ENCODE measurements at regions not wholly inside any gene's neighbourhood (a gene's known extent, or its start where the extent isn't known, plus 50 kb on each side); places are given as distances from the start of the nearest gene placed in this dataset.

DNA sequence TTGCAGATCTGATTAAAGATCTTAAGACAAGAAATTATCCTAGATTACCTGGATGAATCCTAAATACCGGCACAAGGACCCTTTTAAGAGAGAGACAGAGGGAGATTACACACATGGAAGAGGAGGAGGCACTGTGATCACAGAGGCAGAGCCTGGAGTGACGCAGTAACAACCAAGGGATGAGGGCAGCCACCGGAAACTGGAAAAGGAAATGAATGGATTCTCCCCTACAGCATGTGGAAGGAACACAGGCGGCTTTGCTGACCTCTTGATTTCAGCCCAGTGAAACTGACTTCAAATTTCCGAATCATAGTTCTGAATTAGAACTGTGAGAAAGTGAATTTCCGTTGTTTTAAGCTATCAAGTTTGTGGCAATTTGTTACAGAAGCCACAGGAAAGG lies 50.2 kb upstream of the IVNS1ABP start:
- no peaks in the 10 kb centered on the region for H3K27me3 ChIP-seq (replicated peaks in 1 of 7)
- peaks cover 0 to 3% (median 0%) of the 10 kb centered on the region in 6 donors for H3K4me1 ChIP-seq
- 70 to 80% (median 75%) methylated on average over 6 of the region's 6 CpGs for WGBS, 5 donors
- no peak for DNase-seq
- intact Hi-C loops (cut with DNase I; ENCODE audit: low total_unique reads) = no loop called here
- TF ChIP-seq POLR2AphosphoS5 (IDR thresholded peaks at IDR 0.05) = peak in 1 of 3 donors; percentile 31
- TF ChIP-seq, protein P1, sequence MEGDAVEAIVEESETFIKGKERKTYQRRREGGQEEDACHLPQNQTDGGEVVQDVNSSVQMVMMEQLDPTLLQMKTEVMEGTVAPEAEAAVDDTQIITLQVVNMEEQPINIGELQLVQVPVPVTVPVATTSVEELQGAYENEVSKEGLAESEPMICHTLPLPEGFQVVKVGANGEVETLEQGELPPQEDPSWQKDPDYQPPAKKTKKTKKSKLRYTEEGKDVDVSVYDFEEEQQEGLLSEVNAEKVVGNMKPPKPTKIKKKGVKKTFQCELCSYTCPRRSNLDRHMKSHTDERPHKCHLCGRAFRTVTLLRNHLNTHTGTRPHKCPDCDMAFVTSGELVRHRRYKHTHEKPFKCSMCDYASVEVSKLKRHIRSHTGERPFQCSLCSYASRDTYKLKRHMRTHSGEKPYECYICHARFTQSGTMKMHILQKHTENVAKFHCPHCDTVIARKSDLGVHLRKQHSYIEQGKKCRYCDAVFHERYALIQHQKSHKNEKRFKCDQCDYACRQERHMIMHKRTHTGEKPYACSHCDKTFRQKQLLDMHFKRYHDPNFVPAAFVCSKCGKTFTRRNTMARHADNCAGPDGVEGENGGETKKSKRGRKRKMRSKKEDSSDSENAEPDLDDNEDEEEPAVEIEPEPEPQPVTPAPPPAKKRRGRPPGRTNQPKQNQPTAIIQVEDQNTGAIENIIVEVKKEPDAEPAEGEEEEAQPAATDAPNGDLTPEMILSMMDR (IDR thresholded peaks at IDR 0.05 in 8 of 11, conservative IDR thresholded peaks at IDR 0.05 in 3 of 11) = no peak
- TF ChIP-seq POLR2A (IDR thresholded peaks at IDR 0.05) = no peak
- H3K4me3 ChIP-seq = no peak overlapping the region
- H3K27ac ChIP-seq = no peak overlapping the region
- H3K36me3 ChIP-seq = no peaks in the 10 kb centered on the region
- peaks cover 0 to 12% (median under 1%) of the 10 kb centered on the region in 8 donors for H3K9me3 ChIP-seq

Small RNA genes lying in the stretch of these regions (small RNA-seq; reads per million reads assigned to genes)
- gene MCRIP2P2 (0 reads per million in 4 donors), gene RF00019 (0 reads per million in 4 donors), gene RNU7-183P (0 reads per million in 4 donors)
